DMS 273 (cell line): ENCODE measurements at regions not wholly inside any gene's neighbourhood (a gene's known extent, or its start where the extent isn't known, plus 50 kb on each side); places are given as distances from the start of the nearest gene placed in this dataset.
A peak's percentile ranks its signal among the peaks of the same experiment; 100 is the strongest.

Experiments used
- DNase-seq: peaks from one replicate; lab custom pipeline; 2025; ENCODE audit not compliant: unreplicated experiment; lab: John Stamatoyannopoulos, UW

- DNase-seq, result no peak
These were observed 148.1 kb downstream of the PPARGC1A start for GRCh38 chr4:23741681-23742191.

- DNase-seq, result no peak
These were observed 152.3 kb downstream of the PPARGC1A start for GRCh38 chr4:23737571-23737970.

GRCh38 chr4:23736466-23736865 lies 153.4 kb downstream of the PPARGC1A start:
- no peak for DNase-seq

- DNase-seq, result no peak
These were observed 155.8 kb downstream of the PPARGC1A start for GRCh38 chr4:23734000-23734399.

GRCh38 chr4:23733476-23733875 lies 156.4 kb downstream of the PPARGC1A start:
- no peak for DNase-seq

- DNase-seq, result no peak
These were observed 158.8 kb downstream of the PPARGC1A start for GRCh38 chr4:23730998-23731397.

GRCh38 chr4:23728971-23729370 lies 160.9 kb downstream of the PPARGC1A start:
- DNase-seq, result no peak

GRCh38 chr4:23728393-23728792 lies 161.5 kb downstream of the PPARGC1A start:
- no peak for DNase-seq

GRCh38 chr4:23720556-23720955 lies 169.3 kb downstream of the PPARGC1A start:
- no peak for DNase-seq

GRCh38 chr4:23718435-23718834 lies 171.4 kb downstream of the PPARGC1A start:
- DNase-seq, result no peak

- peak; percentile 58 for DNase-seq
These were observed 172.2 kb downstream of the PPARGC1A start for GRCh38 chr4:23717528-23718248.

GRCh38 chr4:23710298-23710697 lies 179.5 kb downstream of the PPARGC1A start:
- no peak for DNase-seq

GRCh38 chr4:23707652-23708026 lies 182.2 kb downstream of the PPARGC1A start:
- no peak for DNase-seq

GRCh38 chr4:23706972-23707651 lies 182.7 kb downstream of the PPARGC1A start:
- no peak for DNase-seq

GRCh38 chr4:23700197-23700596 lies 189.7 kb downstream of the PPARGC1A start:
- DNase-seq, result no peak

- no peak for DNase-seq
These were observed 192.1 kb downstream of the PPARGC1A start for GRCh38 chr4:23697722-23698121.

GRCh38 chr4:23697001-23697528 lies 192.8 kb downstream of the PPARGC1A start:
- no peak for DNase-seq

GRCh38 chr4:23686169-23686897 lies 203.5 kb downstream of the PPARGC1A start:
- DNase-seq, result peak; percentile 33

- no peak for DNase-seq
These were observed 204.4 kb downstream of the PPARGC1A start for GRCh38 chr4:23685471-23685870.

GRCh38 chr4:23680671-23681518 lies 209.0 kb downstream of the PPARGC1A start:
- no peak for DNase-seq

- DNase-seq, result no peak
These were observed 215.2 kb downstream of the PPARGC1A start for GRCh38 chr4:23674694-23675093.
